Right ventricle myocardium superior (tissue), 1 donor: ENCODE measurements at regions not wholly inside any gene's neighbourhood (a gene's known extent, or its start where the extent isn't known, plus 50 kb on each side); places are given as distances from the start of the nearest gene placed in this dataset.
A peak's percentile ranks its signal among the peaks of the same experiment; 100 is the strongest.
"Not testable (repeated sequence)": the region's sequence is repeated elsewhere in the genome, so short reads cannot be mapped to it uniquely, and the experiment has no call there.

ENCODE experiments used
- ATAC-seq: fragments of 200-7000 bp; cut with Tn5 transposase; one replicate; pipeline ENCODE4 v1.9.1; 2020; ENCODE audit warnings: mild to moderate bottlenecking; ENCODE audit not compliant: poor library complexity
- DNase-seq: peaks from one replicate; pipeline ENCODE4 v3.0.0-alpha.2; 2020
- intact Hi-C: fragments of 100-400 bp; cut with DNase I; formaldehyde crosslinking; loops from one replicate; pipeline ENCODE4 v1.11.2; 2022
- donor health status: DM: no; HTN: yes; CAD: no; lungs with severe emphysema.

DNA sequence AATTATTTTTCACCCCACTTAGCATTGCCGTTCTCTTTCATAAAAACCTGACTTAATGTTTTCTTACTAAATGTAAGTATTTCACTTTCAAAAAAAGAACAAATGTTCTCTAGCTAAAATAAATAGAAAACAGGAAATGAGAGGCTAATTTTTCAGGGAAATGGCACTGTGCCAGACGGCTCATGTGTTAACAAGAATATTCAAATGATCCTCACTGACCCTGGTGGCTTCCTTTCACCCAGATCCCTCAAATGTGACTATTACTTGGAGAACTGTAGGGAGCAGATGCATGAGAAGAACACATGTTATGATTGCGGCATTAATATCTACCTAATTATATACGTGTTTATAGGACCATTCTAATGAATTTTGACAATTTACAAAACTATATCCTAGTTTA, 827.7 kb downstream of the SOCS6 start:
- no peak for ATAC-seq
- DNase-seq = no peak
- intact Hi-C loops = no loop called here

DNA sequence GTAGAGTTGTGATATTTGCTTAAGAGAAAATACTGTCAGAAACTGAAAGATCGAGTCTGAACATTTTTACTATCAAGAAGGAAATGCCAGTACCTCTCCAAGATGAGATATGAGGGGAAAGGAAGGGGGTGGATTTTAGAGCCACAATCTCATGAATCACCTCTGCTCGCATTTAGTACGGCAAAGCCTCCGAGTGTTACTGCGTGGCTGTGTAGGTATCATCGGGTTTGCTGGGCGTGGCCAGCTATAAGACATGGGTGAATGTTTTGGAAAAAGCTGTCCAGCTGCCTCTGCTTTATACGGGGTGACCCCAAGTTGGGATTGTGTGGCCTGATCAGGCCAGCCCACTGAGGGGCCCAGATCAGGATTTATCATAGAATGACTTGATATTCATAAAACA, 826.4 kb downstream of the SOCS6 start:
- DNase-seq = no peak
- ATAC-seq = no peak
- intact Hi-C loops = no loop called here

DNA sequence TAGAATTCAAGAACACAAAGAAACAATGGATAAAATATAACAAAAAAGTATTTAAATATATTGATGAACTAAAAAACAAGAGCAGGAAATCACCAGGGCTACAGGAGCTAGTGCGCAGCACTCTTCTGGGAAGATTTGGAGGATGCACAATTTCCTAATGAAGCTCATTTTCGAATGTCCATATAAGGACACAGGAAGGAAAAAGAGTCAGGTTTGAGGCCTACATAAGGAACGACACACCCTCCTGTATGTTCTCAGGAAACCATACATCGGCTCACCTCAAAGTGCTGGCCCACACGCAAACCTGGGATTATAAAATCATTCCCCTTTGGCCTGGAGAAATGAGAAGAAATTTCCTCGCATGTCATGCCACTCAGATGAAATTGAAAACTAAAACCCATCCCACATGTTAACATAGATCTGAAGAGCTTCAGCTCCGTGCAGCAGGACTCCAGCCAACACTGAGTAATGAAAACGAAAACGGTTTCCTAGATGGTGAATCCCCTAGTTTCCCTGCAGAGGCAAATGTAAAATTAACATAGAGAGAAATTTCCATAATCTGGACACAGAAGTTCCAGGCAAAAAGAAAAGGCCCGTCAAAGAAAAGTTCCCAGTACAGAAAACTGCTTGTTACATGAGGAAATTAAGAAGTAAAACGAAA, 825.8 kb downstream of the SOCS6 start:
- intact Hi-C loops = no loop called here
- ATAC-seq = no peak

DNA sequence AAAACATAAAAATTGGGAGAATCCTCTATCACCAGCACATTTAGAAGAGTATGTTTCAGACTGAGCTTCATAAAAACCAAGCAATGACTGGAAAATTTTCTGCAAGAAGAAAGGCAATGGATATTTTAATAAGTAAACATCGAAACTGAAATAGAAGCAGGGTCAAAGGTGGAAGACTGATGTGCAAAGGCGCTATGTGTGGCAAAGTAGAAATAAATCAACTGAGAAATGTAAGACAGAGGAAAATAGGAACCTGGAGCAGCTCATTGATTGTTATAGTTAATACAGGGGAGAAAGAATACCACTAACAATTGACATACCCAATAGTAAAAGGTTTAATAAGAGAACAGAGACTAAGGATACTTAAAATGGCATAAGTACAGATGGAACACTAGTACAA, 818.4 kb downstream of the SOCS6 start:
- no peak for ATAC-seq
- intact Hi-C loops = no loop called here

More for the DNA sequence above, 825.8 kb downstream of the SOCS6 start:
- no peak for DNase-seq

DNA sequence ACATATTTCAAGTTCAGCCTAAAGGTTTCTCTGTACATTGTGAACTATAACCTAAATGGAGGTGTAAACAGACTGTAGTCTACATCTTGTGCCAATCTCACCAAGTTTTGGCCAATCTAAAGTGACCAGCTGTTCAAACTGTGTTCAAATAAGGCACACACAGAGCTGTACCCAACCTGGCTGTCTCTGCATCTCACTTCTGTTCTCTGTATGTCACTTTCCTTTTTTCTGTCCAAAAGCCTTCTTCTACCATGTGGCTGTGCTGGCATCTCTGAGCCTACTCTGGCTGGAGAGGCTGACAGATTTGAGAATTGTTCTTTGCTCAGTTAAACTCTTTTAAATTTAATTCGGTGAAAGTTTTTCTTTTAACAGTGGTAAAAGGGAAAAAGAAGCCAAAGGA, 817.9 kb downstream of the SOCS6 start:
- ATAC-seq (no peak), DNase-seq (no peak)
- intact Hi-C loops = no loop called here

More for the DNA sequence above, 818.4 kb downstream of the SOCS6 start:
- no peak for DNase-seq

DNA sequence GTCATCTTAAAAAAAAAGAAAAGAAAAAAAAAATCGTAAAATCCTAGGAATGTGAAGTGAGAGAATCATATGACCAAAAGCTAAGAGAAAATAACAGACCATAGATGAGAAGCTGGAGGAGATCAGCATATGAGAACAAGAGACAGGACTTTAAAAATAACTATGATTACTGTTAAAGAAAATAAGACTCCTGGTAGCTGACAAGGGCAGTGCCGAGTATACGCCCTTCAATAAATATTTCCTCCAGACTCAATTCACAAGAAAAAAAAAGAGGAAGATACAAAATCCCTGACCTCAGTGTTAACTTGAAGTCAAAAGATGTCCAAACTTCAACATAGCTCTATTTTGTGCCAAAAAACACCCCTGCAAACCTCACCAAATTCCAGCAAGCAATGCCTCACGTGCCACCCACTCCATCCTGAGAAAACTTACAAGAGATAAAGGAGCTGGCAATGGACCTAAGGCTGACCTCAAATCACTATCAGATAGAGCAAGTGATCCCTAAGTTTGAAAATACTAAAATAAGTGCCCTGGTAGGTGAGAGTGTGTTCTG, 817.2 kb downstream of the SOCS6 start:
- DNase-seq (no peak), ATAC-seq (no peak)
- intact Hi-C loops = no loop called here

DNA sequence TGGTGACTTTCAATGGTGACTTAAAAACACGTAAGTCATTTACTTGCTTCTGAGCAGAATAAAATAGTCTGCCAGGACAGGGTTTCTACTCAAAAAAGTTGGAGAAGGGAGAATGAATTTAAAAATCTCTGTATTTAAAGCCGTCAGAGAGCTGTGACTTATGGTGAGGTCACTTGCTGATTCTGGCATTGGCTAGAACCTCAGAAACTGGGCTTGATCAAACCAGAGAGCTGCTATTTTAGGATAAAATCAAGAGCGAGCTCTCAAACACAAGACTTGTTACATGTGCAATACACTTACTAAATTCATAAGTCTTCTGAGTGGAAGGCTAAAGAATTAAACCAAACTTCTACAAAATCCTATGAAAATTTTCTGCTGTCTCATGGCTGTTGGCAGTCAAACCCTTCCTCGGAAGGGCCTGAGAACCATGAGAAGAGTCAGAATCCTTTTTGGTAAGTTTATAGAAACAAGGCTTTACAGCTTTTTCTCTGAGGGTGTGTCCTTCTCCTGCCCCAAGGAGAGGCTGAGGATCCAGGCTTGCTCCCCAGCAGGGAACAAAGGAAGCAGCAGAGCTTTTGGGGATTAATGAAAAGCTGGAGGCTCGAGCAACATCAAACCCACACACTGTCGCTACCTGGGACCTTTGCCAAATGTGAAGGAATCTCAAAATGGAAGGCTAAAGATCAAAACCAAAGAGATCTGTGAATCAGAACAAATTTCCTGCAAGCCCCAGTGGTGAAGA, 816.4 kb downstream of the SOCS6 start:
- no peak for DNase-seq
- ATAC-seq = peak; percentile 53
- intact Hi-C loops = no loop called here

DNA sequence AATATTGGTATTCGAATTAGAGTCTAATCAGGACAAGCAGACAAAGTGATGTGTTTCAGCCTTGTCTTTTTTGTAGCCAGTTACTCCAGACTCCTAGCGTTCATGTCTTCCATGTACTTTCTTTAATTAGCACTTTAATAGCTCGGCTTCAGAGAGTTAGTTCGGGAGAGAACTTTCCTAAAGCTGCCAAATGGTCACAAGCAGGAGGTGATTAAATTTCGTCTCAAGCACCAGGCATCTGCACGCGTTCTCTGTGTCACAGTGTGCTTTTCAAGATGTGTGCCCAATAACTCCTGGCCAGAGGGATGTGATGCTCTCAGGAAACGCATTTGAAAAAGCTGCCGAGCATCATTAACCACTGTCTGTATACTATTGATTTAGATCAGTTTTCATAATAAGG, 790.8 kb downstream of the SOCS6 start:
- ATAC-seq (no peak), DNase-seq (no peak)
- intact Hi-C loops = no loop called here

DNA sequence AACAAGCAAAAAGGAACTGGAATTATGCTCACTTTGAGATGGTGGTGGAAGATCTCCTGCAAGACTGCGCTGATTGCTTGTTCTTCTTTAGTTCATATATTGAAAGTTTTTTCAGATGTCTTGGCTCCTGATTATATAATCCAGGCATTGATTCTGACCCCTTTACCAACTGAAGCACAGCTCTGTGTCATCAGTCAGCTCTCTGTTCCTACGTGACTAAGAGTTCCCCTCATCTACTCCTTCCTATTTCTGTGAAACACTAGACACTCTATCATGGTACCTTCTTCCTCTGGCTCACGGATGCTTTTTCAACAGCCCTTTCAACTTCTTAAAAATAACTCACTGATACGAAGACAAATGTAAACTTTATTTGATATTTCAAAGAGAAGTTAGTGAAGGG, 788.6 kb downstream of the SOCS6 start:
- no peak for ATAC-seq

DNA sequence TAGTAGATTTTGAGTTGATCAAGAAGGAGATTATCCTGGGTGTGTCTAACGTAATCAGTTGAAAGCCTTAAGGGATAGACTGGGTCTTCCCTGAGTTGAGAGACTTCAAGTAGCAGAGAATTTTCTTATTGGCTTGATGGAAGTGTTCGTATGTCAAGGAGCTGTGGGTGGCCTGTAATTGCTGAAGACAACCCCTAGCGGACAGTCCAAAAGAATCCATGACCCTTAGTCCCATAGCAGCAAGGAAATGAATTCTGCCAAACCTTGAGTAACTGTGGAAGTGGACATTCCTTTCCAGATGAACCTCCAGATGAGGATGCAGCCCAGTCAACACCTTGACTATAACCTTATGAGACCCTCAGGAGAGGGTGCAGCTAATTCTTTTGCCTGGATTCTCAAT, 786.3 kb downstream of the SOCS6 start:
- DNase-seq (no peak), ATAC-seq (no peak)
- intact Hi-C loops = no loop called here

More for the DNA sequence above, 788.6 kb downstream of the SOCS6 start:
- no peak for DNase-seq
- intact Hi-C loops = no loop called here

DNA sequence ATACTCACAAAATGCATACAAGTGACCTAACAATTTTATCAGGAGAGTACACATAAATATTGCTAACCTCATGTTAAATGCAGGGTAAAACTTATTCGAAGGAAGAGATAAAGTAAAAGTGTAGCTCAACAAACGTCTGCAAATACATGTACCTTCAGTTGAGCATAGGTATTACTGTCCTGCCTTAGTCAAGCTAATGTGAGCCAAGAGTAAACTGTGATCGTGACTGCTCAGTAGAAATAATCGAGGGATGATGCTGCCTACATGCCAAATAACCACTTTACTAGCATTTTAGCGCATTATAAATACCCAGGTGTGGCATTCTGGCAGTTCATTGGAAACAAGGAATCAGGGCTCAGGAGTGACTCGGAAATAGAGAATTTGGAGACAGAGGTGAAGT, 779.5 kb downstream of the SOCS6 start:
- DNase-seq (no peak), ATAC-seq (no peak)
- intact Hi-C loops = no loop called here

DNA sequence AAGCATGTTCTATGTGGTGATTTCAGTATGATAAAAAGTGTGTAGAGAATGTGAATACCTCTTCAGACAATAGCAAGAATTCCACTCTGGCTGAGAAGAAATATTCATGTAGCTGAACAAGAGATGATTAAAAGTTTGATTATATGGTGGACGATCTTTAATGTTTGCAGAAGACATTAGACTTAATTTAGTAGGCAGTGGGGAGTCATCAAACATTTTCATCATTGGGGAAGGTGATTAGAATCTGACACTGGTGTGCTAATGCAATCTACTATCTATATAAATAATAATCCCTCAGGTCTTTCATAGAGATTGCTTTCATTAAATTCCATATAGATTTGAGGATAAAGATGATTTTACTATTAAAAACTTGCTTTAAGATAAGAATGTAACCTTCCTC, 761.0 kb downstream of the SOCS6 start:
- intact Hi-C loops = no loop called here
- ATAC-seq = no peak
- no peak for DNase-seq

DNA sequence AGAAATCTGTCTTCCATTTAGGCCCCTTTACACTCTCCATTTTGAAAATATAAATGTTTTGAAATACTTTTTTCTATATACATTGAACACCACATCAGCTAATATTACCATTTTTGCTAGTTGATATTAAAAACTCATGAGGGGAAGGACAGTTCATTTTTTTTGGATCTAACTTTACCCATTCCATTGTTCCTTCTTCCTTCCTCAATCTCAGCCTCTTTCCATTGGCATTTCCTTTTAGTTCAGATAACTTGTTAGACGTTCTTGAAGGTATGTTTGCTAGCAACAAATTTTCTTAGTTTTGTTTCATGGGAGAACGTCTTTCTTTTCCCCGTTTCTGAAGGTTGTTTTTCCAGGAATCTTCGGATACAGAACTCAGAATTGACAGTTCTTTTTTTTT, 759.0 kb downstream of the SOCS6 start:
- ATAC-seq (no peak), DNase-seq (no peak)
- intact Hi-C loops = no loop called here

DNA sequence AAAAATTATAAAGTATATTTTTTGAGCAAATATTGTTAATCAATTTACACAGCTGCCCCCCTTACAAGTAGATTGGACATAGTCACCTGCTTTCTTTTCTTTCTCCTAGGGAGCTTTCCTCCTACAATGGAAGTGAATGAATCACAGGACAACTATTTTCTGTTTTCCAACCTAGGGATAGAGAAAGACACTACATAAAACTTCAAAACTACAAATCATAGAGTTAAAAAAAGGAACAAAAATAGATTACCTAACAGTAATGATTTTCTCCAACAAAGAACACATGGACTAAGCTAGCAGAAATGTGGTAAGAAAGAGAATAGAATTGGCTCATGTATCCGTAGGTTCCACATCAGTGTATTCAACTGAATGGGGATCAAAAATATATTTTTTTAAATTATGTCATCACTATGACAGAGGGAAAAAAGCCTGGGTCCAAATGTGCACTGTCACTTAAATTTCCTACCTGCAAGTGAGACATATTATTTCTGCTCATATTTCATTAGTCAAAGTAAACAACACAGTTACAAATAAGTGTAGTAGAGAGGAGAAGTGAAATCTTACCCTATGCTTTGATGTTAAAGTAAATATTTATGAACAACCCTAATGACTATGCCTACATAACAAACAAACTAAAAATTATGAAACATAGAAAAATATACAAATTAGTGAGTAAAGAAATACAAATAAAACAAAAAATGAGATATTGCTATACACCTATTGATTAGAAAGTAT, 756.7 kb downstream of the SOCS6 start:
- intact Hi-C loops = no loop called here
- ATAC-seq (no peak), DNase-seq (no peak)

DNA sequence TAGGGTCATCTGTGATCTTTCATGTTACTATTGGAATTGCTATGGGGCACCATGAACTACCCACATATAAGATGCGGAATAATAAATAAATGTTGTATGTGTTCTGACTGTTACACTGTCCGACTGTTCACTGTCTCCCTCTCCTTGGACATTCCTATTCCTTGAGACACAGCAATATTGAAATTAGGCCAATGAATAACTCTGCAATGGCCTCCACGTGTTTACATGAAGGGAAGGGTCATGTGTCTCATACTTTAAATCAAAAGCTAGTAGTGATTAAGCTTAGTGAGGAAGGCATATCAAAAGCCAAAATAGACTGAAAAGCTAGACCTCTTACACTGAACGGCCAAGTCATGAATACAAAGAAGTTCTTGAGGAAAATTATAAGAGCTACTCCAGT, 751.3 kb downstream of the SOCS6 start:
- DNase-seq = no peak
- intact Hi-C loops = no loop called here
- ATAC-seq = no peak

DNA sequence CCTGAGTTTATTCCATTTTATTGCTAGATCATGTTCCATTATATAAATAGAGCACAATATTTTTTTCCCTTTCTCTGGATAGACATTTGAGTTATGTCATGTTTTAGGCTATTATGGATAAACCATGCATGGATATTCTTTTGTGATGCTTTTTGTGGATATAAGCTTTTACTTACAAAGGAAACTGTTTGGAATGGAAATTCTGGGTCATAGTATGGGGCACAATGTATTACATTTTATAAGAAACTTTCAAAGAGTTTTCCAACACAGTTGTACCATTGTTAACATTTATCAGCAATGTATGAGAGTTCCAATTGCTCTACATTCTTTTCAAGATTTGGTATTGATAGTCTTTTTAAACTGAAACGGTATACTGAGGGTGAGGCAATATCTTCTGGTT, 749.4 kb downstream of the SOCS6 start:
- ATAC-seq (no peak), DNase-seq (no peak)
- intact Hi-C loops = no loop called here

DNA sequence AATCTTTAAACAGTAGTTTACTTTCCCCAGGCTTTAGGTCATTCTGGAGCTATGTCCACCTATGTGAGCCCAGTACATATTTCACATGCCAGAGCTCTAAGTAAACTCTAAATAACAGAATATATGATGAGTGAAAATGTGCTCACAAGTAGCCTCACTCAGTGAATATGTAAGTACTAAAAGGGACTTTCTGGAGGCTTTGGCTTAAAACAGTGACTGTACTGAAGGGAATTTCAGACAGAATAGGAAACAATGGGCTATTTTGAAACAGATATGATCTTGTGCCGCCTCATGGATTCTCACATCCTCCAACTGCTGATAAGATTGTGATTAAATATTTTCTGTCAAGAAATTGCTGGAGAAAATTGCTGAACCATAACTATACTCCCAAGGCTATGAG, 747.9 kb downstream of the SOCS6 start:
- no peak for DNase-seq
- ATAC-seq = no peak
- intact Hi-C loops = no loop called here

DNA sequence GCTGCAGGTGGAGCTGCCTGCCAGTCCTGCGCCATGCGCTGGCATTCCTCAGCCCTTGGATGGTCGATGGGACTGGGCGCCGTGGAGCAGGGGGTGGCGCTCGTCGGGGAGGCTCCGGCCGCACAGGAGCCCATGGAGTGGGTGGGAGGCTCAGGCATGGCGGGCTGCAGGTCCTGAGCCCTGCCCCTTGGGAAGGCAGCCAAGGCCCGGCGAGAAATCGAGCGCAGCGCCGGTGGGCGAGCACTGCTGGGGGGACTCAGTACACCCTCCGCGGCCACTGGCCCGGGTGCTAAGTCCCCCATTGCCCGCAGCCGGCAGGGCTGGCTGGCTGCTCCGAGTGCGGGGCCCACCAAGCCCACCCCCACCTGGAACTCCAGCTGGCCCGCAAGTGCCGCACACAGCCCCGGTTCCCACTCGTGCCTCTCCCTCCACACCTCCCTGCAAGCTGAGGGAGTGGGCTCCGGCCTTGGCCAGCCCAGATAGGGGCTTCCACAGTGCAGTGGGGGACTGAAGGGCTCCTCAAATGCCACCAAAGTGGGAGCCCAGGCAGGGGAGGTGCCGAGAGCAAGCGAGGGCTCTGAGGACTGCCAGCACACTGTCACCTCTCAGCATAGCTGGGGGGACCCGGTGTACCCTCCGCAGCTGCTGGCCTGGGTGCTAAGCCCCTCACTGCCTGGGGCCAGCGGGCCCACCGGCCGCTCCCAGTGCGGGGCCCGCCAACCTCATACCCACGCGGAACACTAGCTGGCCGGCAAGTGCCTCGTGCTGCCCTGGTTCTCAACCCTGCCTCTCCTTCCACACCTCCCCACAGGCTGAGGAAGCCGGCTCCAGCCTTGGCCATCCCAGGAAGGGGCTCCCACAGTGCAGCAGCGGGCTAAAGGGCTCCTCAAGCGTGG, 742.7 kb downstream of the SOCS6 start:
- intact Hi-C loops, DNase-seq, ATAC-seq: not testable (repeated sequence)

DNA sequence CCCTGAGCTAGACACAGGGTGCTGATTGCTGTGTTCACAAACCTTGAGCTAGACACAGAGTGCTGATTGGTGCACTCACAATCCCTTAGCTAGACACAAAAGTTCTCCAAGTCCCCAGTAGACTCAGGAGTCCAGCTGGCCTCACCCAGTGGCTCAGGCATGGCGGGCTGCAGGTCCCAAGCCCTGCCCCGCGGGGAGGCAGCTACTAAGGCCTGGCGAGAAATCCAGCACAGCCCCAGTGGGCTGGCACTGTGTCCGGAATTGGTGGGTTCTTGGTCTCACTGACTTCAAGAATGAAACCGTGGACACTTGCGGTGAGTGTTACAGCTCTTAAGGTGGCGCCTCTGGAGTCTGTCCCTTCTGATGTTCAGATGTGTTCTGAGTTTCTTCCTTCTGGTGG, 741.2 kb downstream of the SOCS6 start:
- ATAC-seq, DNase-seq: not testable (repeated sequence)

More for the DNA sequence above, 741.2 kb downstream of the SOCS6 start:
- intact Hi-C loops = not testable (repeated sequence)
